Kidney (tissue), 13 donors: ENCODE measurements at regions not wholly inside any gene's neighbourhood (a gene's known extent, or its start where the extent isn't known, plus 50 kb on each side); places are given as distances from the start of the nearest gene placed in this dataset.
A peak's percentile ranks its signal among the peaks of the same experiment; 100 is the strongest.

Experiments
- DNase-seq, 5 donors: peaks; one replicate each; pipeline ENCODE4 v3.0.0-alpha.2; 2013 to 2020
- FAIRE-seq: peaks from 2 replicates; lab custom pipeline; 2012; peaks lifted over from hg19 to GRCh38; lab: Jason Lieb, UNC
- H3K27ac ChIP-seq, 2 donors: one replicate each; pipeline ENCODE4 v1.7.0; 2013; ENCODE audit warnings: low read depth in 2 of 2, low read length in 2 of 2, inconsistent platforms in 1 of 2
- H3K27me3 ChIP-seq: one replicate; pipeline ENCODE4 v1.7.1; 2013; ENCODE audit warnings: low read length, inconsistent platforms; ENCODE audit not compliant: control insufficient read depth, insufficient read depth
- H3K36me3 ChIP-seq, 3 donors: one replicate each; pipeline versions ENCODE4 v1.7.0 to v1.7.1; 2013; ENCODE audit warnings: low read length in 3 of 3, control low read depth in 1 of 3, inconsistent platforms in 1 of 3; ENCODE audit not compliant: insufficient read depth in 3 of 3, control insufficient read depth in 2 of 3
- H3K4me1 ChIP-seq, 3 donors: one replicate each; pipeline versions ENCODE4 v1.7.0 to v1.7.1; 2013; ENCODE audit warnings: low read length in 3 of 3, inconsistent platforms in 1 of 3, low read depth in 1 of 3; ENCODE audit not compliant: control insufficient read depth in 2 of 3, insufficient read depth in 2 of 3
- H3K4me3 ChIP-seq, 3 donors: one replicate each; pipeline versions ENCODE4 v1.7.0 to v1.8.1; 2013; ENCODE audit warnings: low read length in 3 of 3, control low read depth in 1 of 3, inconsistent platforms in 1 of 3
- H3K9ac ChIP-seq, 3 donors: one replicate each; pipeline versions ENCODE4 v1.7.0 to v1.7.1; 2013; ENCODE audit warnings: low read length in 3 of 3, control low read depth in 1 of 3, inconsistent platforms in 1 of 3
- H3K9me3 ChIP-seq, 3 donors: one replicate each; pipeline versions ENCODE4 v1.7.0 to v1.7.1; 2013; ENCODE audit warnings: low read length in 3 of 3, control low read depth in 1 of 3, inconsistent platforms in 1 of 3; ENCODE audit not compliant: control insufficient read depth in 2 of 3, insufficient read depth in 1 of 3
- CTCF ChIP-seq: IDR thresholded peaks from 3 replicates; pipeline ENCODE4 v1.5.1; 2012; ENCODE audit warnings: mild to moderate bottlenecking, moderate library complexity, borderline replicate concordance; ENCODE audit not compliant: insufficient read depth; ENCODE audit errors: extremely low read depth
- intact Hi-C: fragments of 100-400 bp; cut with DNase I; formaldehyde crosslinking; loops from one replicate; pipeline ENCODE4 v1.11.1; 2022
- donor health status: control.
- donor health status: control.
- donor health status: control.
- donor health status: control.
- donor health status: control.
- donor health status: DM: yes; HTN: yes; CAD: no.
- donor health status: Normal renal cell carcinoma (clear cell type).

- no peak overlapping the region for H3K4me3 ChIP-seq
- no peaks in the 10 kb centered on the region for H3K36me3 ChIP-seq
- H3K27me3 ChIP-seq: no peaks in the 10 kb centered on the region
- no peaks in the 10 kb centered on the region for H3K9me3 ChIP-seq
- no peak overlapping the region for H3K9ac ChIP-seq
- DNase-seq: no peak
- no peaks in the 10 kb centered on the region for H3K4me1 ChIP-seq
- no peak overlapping the region for H3K27ac ChIP-seq
- FAIRE-seq: no peak
- intact Hi-C loops: no loop called here
- TF ChIP-seq CTCF: no peak
Measured at GRCh38 chr6:10193321-10193720, 221.6 kb downstream of the TFAP2A start.

DNA sequence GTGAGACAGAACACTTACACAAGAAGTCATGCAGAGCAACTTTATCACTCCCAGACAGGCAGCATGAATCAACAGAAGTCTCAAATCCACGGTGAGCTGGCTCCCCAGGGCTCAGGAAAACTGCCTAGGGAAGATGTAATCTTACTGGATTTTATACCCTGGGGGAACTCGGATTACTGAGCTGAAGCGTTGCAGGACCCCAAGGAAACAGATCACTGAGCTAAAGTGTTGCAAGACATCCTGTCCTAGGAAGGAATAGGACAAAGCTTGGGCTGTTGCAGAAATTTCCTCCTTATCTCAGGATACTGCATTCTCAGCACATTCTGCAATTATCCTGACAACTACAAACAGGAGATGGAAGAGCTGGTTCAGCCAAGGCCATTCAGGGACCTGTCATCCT lies 224.8 kb downstream of the TFAP2A start:
- Histone ChIP-seq H3K4me1 (no peaks in the 10 kb centered on the region), H3K9me3 (no peaks in the 10 kb centered on the region), H3K36me3 (no peaks in the 10 kb centered on the region), H3K9ac (no peak overlapping the region), H3K4me3 (no peak overlapping the region), H3K27ac (no peak overlapping the region), H3K27me3 (no peaks in the 10 kb centered on the region)
- DNase-seq: no peak
- FAIRE-seq: no peak
- intact Hi-C loops: no loop called here
- TF ChIP-seq CTCF: no peak

DNA sequence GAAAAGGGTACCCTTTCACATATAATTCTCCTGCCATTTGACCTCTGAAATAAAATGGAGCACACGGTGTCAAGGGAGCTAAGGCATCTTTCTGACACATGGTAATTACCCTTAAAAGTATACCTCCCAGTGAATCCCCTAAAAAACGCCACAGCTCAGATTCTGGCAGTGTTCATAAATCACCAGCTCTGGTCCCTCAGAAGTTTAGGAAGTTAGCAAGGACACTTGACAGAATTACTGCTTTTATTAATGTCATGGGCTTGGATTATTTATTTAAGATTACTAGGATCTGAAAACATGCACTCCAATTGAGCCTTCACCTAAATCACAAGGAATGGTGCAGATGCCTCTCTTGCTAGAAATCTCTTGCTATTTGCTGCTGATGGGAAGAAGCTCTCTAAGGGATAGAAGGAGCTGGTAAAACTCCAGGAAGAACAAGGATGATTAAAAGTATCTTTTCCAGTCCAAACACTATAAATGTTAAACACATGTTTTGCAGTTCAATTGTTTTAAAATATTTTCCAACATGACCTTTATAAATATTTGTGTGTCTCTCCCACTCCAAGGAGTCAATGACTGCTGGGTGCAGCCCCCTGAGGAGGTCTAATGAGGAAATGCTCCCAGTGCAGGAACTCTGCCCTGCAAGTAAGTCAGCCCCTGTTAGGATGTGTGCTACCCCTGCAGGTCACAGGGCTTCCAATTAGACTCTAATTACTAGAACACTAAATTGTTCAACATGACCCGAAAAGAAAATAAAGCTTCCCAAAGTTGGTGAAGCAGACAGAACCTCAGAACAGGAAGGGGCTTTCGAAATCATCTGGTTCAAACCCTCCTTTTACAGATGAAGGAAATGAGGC lies 230.3 kb downstream of the TFAP2A start:
- Histone ChIP-seq H3K36me3 (no peaks in the 10 kb centered on the region), H3K9ac (no peak overlapping the region), H3K4me1 (no peaks in the 10 kb centered on the region), H3K9me3 (no peaks in the 10 kb centered on the region), H3K4me3 (no peak overlapping the region), H3K27me3 (no peaks in the 10 kb centered on the region), H3K27ac (no peak overlapping the region)
- peak in 4 of 5 donors; percentile 67 to 95 (median 88) for DNase-seq
- intact Hi-C loops: no loop called here
- no peak for FAIRE-seq
- TF ChIP-seq CTCF: no peak
